HG02973 (cell line): ENCODE measurements at regions not wholly inside any gene's neighbourhood (a gene's known extent, or its start where the extent isn't known, plus 50 kb on each side); places are given as distances from the start of the nearest gene placed in this dataset.

Experiments used
- ATAC-seq: cut with Tn5 transposase; IDR thresholded peaks from one replicate; pipeline ENCODE4 v1.9.1; 2021; ENCODE audit warnings: moderate library complexity; ENCODE audit not compliant: unreplicated experiment

GRCh38 chr2:12381543-12382325 is 335.0 kb upstream of the TRIB2 start:
- ATAC-seq, result no peak

DNA sequence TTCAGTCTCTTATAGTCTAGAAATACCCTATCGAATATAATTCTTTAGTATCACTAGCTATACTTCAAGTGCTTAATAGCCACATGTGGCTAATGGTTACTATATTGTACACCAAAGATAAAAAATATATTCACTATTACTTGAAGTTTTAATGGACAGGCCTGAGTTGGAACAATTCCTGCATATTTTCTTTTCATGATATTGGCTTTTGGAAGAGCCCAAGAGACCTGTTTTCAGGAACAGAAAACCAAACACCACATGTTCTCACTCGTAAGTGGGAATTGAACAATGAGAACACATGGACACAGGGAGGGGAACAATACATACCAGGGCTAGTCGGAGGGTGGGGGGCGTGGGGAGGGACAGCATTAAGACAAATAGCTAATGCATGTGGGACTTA is 334.4 kb upstream of the TRIB2 start:
- no peak for ATAC-seq

- ATAC-seq, result no peak
These were observed 327.2 kb upstream of the TRIB2 start for GRCh38 chr2:12389344-12390045.

- no peak for ATAC-seq
These were observed 325.6 kb upstream of the TRIB2 start for GRCh38 chr2:12391116-12391515.

GRCh38 chr2:12396699-12397098 is 320.0 kb upstream of the TRIB2 start:
- no peak for ATAC-seq

DNA sequence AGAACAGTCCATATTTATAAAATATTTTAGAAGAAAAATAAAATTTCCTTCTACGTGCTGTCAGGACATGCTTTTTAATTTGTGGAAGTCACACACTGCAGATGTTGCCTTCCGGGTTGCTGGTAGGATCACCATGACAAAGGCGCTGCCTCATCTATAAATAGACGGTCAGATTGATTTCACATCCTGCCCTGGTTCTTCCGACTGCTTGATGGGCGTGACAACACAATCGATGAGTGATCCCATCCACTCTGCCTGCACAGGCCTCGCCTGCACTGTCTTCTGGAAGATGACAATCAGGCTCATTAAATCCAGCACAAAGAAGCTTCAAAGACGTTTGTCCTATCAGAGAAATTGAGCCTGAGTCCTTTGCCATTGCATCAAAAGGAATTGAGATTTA is 318.9 kb upstream of the TRIB2 start:
- no peak for ATAC-seq

DNA sequence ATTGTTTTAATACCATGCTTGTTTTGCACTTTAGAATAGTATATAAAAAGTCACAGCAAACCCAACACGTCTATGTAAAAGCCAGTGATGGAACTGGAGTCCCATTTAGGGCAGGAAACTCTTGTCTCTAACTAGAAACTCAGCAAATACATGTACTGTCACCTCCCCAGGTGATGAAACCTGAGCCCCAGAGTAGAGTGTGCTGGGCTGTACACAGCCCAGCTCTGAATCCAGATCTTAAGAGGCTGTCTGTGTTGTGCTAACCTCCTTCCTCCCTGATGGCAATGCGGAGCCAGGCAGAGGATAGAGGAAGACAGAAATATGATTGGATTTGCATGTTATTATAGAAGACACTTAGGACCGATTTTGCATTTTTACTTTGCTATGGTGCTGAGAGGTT is 317.5 kb upstream of the TRIB2 start:
- no peak for ATAC-seq

DNA sequence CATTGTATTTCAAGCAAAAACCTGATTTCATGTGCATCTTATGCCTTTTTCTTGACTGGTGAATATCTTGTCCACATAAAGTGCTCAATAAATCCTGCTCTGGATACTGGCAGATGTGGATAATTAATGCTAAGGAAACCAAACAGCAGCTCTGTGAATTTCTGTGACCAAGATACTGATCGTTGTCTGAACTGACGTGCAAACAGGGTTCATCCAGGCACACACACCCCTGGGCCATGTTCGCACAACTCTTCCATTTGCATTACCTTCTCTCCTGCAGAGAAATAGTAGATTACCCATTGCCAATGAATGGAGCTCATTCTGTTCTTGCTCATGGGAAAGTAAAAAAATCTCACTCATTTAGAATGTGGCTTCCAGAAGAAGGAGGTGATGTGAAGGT is 316.2 kb upstream of the TRIB2 start:
- no peak for ATAC-seq

- no peak for ATAC-seq
These were observed 314.1 kb upstream of the TRIB2 start for GRCh38 chr2:12402440-12403139.

DNA sequence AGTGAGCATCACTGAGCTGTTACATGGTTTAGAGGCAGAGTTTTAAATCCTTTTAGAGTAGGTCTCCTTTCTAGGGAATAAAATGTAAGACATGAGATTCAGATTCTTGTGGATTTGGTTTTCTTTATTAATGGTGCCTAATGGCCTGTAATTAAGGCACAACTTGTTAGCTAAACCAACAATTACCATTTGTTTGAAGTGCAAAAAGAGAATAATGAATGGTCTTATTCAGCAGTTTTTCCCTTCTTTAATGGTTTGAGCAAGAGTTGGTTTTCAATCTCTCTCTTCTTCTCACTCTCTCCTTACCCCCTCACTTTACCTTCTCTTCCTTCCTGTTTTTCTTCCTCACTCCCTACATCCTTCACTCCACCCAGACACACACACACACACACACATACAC is 312.2 kb upstream of the TRIB2 start:
- ATAC-seq, result no peak

DNA sequence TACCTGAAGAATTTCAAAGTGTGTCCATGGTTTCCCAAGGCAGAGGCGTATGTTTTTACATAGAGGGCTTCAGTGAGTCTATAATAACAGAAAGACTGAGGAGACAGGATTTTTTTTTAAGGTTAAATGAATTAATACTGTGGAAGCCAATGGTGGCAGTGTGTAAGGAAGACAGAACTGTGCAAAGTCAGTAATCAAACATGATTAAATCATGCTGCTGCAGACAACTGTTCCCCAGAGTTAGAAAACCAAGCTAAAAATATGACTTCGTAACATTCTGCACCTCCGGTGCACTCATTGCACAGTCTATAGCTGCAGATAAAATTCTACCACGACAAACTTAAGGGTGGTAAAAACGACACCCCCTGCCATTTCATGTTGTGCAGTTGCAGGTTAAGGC is 309.6 kb upstream of the TRIB2 start:
- no peak for ATAC-seq

DNA sequence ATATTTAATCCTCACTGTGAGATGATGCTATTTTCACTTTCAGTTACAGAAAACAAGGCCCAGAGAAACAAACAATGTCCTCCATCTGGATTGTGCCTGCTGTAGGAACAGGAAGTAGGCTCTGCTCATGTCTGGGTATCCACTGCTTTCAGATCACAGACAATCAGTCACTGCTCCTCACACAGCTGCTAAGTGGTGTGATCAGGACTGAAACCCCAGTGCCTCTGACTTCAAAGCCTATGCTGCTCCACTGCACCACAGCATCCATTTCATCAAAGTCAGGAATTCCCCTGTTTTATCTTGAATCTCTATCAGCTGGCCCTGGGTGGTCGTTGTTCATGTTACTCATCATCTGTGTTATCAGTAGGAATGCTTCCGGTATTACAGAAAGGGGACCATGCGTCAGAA is 303.8 kb upstream of the TRIB2 start:
- ATAC-seq, result peak; percentile 99

GRCh38 chr2:12415536-12415935 is 301.2 kb upstream of the TRIB2 start:
- ATAC-seq, result no peak

DNA sequence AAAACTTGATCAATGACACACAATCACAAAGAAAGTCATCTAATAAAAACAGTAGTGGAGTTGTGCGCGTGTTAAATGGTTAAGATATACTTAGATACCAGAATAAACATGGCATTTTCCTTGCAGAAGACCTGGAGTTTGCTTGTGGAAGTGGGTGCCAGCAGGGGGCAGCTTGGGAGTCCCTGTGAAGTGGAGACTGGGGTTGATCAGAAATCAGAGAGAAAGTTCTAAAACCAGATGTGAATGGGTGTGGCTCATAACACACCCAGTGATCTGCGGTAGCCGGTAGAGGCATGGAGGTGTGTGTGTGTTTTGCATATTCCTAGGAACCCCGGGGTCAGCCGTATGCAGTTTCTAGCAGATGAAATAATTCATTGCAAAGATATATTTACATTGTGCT is 300.1 kb upstream of the TRIB2 start:
- ATAC-seq, result no peak

DNA sequence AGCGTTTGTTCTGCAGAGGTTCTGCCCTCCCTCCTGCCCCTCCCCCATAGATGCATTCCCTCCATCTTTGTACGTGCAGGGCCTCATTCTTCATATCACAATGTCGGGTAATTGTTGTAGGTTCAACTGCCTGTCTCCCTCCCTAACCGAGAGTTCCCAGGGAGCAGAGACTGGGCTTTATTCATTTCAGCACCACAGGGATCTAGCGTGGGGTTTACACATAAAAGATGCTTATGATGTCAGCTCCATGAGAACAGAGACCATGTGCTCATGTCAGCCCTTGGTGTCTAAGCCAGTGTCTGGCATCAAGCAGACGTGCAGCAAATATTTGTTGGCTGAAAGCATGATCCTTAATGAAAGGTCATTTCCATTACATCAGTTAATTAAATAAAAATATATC is 298.9 kb upstream of the TRIB2 start:
- ATAC-seq, result no peak

GRCh38 chr2:12419803-12420202 is 296.9 kb upstream of the TRIB2 start:
- ATAC-seq, result no peak

DNA sequence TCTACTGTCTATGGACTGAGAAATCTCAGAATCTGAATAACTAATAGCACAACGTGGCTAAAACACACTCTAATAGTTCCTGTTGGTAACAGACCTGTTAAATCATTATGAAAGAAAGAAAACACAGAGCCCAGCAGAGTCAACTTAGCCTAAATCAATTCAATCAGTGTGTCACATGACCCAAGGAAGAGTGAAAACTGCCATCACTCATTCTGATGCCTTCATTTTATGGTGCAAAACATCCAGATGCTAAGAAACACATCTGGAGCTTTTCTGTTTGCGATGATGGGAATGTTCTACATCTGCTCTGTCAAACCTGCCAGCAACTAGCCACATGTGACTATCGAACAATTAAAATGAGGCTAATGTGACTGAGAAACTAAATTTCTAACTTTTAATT is 295.7 kb upstream of the TRIB2 start:
- ATAC-seq, result no peak

DNA sequence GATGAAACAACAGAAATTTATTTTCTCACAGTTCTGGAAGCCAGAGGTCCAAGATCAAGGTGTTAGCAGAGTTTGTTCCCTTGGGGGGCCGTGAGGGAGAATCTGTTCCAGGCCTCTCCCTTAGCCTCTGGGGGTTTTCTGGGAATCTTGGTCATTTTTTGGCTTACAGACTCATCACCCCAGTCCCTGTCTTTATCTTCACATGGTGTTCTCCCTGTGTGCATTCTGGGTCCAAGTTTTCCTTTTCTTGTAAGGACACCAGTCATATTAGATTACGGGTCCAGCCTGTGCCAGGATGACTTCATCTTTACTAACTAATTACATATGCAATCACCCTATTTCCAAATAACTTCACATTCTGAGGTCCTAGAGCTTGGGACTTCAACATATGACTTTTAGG is 292.5 kb upstream of the TRIB2 start:
- ATAC-seq, result no peak

DNA sequence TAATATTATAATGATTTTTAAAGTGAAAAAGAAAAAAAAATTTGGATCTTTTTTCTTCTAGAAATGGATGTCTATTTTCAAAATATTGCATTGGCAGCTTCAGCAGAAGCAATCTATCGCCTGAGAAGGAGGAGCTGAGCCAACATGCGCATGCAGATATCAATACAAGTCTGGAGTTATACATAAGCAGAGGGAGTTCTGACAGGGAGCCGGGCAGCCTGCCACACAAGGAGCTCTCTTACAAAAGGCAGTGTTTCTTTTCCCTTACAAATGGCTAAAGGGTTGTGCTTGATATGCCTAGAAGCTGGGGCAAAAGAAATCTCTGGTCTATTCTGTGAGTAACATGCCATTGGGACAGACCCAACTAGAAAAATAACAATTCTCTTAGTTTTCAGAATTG is 291.9 kb upstream of the TRIB2 start:
- ATAC-seq, result no peak

DNA sequence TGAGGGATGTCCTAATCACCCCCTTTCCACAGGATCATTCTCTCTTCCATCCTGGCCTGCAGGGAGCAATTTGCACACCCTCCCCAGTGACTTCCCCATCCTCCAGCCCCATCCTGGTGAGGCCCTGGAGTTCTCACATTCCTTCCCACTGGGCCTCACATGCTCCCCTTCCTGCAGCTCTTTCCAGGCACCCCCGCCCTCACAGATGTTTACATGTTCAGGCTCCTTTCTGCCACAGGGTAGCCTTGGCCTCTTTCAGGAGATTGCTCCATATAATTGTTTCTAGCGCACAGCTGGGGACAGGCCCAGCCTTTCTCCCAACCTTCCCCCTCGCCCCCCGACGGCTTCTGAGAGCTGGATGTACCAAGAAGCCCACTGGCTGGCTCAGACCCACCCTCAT is 288.4 kb upstream of the TRIB2 start:
- ATAC-seq, result no peak

GRCh38 chr2:12428786-12429185 is 287.9 kb upstream of the TRIB2 start:
- no peak for ATAC-seq

GRCh38 chr2:12429779-12430406 is 286.8 kb upstream of the TRIB2 start:
- no peak for ATAC-seq
